OCI-LY1 (cell line): ENCODE measurements at regions not wholly inside any gene's neighbourhood (a gene's known extent, or its start where the extent isn't known, plus 50 kb on each side); places are given as distances from the start of the nearest gene placed in this dataset.

Source experiments
- H2AFZ ChIP-seq: fragments of 200-600 bp; sonication (generic), shearing (Covaris generic); 2 replicates; pipeline ENCODE4 v1.6.0; 2014; ENCODE audit warnings: antibody characterized with exemption, mild to moderate bottlenecking, low read length
- H3F3A ChIP-seq: fragments of 200-600 bp; sonication (generic), shearing (Covaris generic); 2 replicates; pipeline ENCODE4 v1.6.0; 2014; ENCODE audit warnings: mild to moderate bottlenecking, antibody characterized with exemption, low read length, moderate library complexity; ENCODE audit not compliant: insufficient read depth
- H3K27ac ChIP-seq: fragments of 200-600 bp; sonication (generic); 2 replicates; pipeline ENCODE4 v1.5.1; 2014; ENCODE audit warnings: low read length, mixed run types, mild to moderate bottlenecking, low read depth; ENCODE audit not compliant: poor library complexity, severe bottlenecking
- H3K27me3 ChIP-seq: fragments of 200-600 bp; sonication (generic); 2 replicates; pipeline ENCODE4 v1.6.0; 2014; ENCODE audit warnings: antibody characterized with exemption, mild to moderate bottlenecking, low read length, moderate library complexity; ENCODE audit not compliant: insufficient read depth
- H3K36me3 ChIP-seq: fragments of 200-600 bp; sonication (generic); 2 replicates; pipeline ENCODE4 v1.6.1; 2014; ENCODE audit warnings: mild to moderate bottlenecking, antibody characterized with exemption, low read length, moderate library complexity, mixed read lengths; ENCODE audit not compliant: insufficient read depth
- H3K4me1 ChIP-seq: fragments of 200-600 bp; sonication (generic); 2 replicates; pipeline ENCODE4 v1.5.1; 2014; ENCODE audit warnings: mild to moderate bottlenecking, low read length, moderate library complexity; ENCODE audit not compliant: insufficient read depth, severe bottlenecking
- H3K4me2 ChIP-seq: fragments of 200-600 bp; sonication (generic), shearing (Covaris generic); 2 replicates; pipeline ENCODE4 v1.6.1; 2014; ENCODE audit warnings: low read length
- H3K4me3 ChIP-seq: fragments of 200-600 bp; sonication (generic); 2 replicates; pipeline ENCODE4 v1.5.1; 2014; ENCODE audit warnings: low read length, low read depth, mild to moderate bottlenecking, mixed read lengths; ENCODE audit not compliant: poor library complexity, severe bottlenecking
- H3K79me2 ChIP-seq: fragments of 200-600 bp; shearing (Covaris generic); 2 replicates; pipeline ENCODE4 v1.6.1; 2016; ENCODE audit warnings: mixed run types, low read length, mixed read lengths; ENCODE audit not compliant: insufficient read depth
- H3K9ac ChIP-seq: fragments of 200-600 bp; sonication (generic), shearing (Covaris generic); 2 replicates; pipeline ENCODE4 v1.6.1; 2014; ENCODE audit warnings: mild to moderate bottlenecking, low read length, mixed read lengths
- H3K9me2 ChIP-seq: fragments of 200-600 bp; sonication (generic), shearing (Covaris generic); 2 replicates; pipeline ENCODE4 v1.6.1; 2014; ENCODE audit warnings: low read depth, mild to moderate bottlenecking, low read length, mixed read lengths
- H3K9me3 ChIP-seq: fragments of 200-600 bp; shearing (Covaris generic); 2 replicates; pipeline ENCODE4 v1.6.1; 2014; ENCODE audit warnings: low read length, mixed read lengths
- H4K20me1 ChIP-seq: fragments of 200-600 bp; sonication (generic), shearing (Covaris generic); 2 replicates; pipeline ENCODE4 v1.6.0; 2016; ENCODE audit warnings: mild to moderate bottlenecking, low read length; ENCODE audit not compliant: insufficient read depth
- CTCF ChIP-seq: fragments of 200-600 bp; sonication (generic), shearing (Covaris generic); IDR thresholded peaks from 2 replicates; pipeline ENCODE4 v1.5.1; 2017; ENCODE audit warnings: mild to moderate bottlenecking, antibody characterized with exemption, low read length, moderate library complexity, mixed read lengths
- EZH2 ChIP-seq: fragments of 200-600 bp; sonication (generic), shearing (Covaris generic); IDR thresholded peaks from 2 replicates; pipeline ENCODE4 v1.8.0; 2017; ENCODE audit warnings: borderline replicate concordance, mixed run types, mild to moderate bottlenecking, antibody characterized with exemption, low read length, moderate library complexity, mixed read lengths

GRCh38 chr16:86038926-86039310 lies 140.0 kb downstream of the IRF8 start:
- no peak overlapping the region for H3K4me2 ChIP-seq
- H2AFZ ChIP-seq: no peak overlapping the region

GRCh38 chr16:86039606-86040005 lies 140.6 kb downstream of the IRF8 start:
- H3K4me3 ChIP-seq: no peak overlapping the region
- no peaks in the 10 kb centered on the region for H4K20me1 ChIP-seq
- no peaks in the 10 kb centered on the region for H3K9me2 ChIP-seq
- no peaks in the 10 kb centered on the region for H3K9me3 ChIP-seq
- H3K27ac ChIP-seq: no peak overlapping the region
- no peaks in the 10 kb centered on the region for H3K79me2 ChIP-seq
- no peak overlapping the region for H3K9ac ChIP-seq
- H3K4me1 ChIP-seq: no peaks in the 10 kb centered on the region
- TF ChIP-seq CTCF (no peak), EZH2 (no peak)
- no peak overlapping the region for H3K4me2 ChIP-seq
- no peaks in the 10 kb centered on the region for H3F3A ChIP-seq
- H3K27me3 ChIP-seq: peaks cover 3% of the 10 kb centered on the region; the same call in 1 of the 2 replicates
- no peak overlapping the region for H2AFZ ChIP-seq
- no peaks in the 10 kb centered on the region for H3K36me3 ChIP-seq

More at GRCh38 chr16:86038926-86039310, 140.0 kb downstream of the IRF8 start:
- no peaks in the 10 kb centered on the region for H3F3A ChIP-seq
- no peaks in the 10 kb centered on the region for H3K4me1 ChIP-seq
- no peaks in the 10 kb centered on the region for H4K20me1 ChIP-seq
- no peaks in the 10 kb centered on the region for H3K9me3 ChIP-seq
- no peak overlapping the region for H3K27ac ChIP-seq
- TF ChIP-seq EZH2: no peak
- TF ChIP-seq CTCF: no peak
- H3K9ac ChIP-seq: no peak overlapping the region
- no peaks in the 10 kb centered on the region for H3K9me2 ChIP-seq
- H3K79me2 ChIP-seq: no peaks in the 10 kb centered on the region
- peaks cover 3% of the 10 kb centered on the region; the same call in 1 of the 2 replicates for H3K27me3 ChIP-seq
- no peaks in the 10 kb centered on the region for H3K36me3 ChIP-seq
- no peak overlapping the region for H3K4me3 ChIP-seq

DNA sequence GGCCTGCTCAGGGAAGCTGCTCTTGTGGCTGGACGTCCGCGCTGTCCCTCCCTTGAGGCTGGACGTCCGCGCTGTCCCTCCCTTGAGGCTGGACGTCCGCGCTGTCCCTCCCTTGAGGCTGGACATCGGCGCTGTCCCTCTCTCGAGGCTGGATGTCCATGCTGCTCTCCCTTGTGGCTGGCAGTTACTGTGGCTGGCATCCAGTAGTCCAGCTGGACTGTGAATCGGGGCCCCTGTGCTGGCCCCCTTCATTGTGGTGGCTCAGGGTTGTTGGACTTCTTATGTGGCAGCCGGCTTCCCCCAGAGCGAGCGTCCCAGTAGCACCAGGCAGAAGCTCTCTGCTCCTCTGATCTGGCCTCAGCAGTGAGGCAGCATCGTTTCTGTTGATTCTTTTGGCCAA lies 141.5 kb downstream of the IRF8 start:
- no peak for TF ChIP-seq CTCF
- TF ChIP-seq EZH2: no peak
- H3K4me2 ChIP-seq: no peak overlapping the region

More for the DNA sequence above, 141.5 kb downstream of the IRF8 start:
- Histone ChIP-seq H3K36me3 (no peaks in the 10 kb centered on the region), H3K4me3 (no peak overlapping the region), H3K4me1 (no peaks in the 10 kb centered on the region), H4K20me1 (no peaks in the 10 kb centered on the region), H3K79me2 (no peaks in the 10 kb centered on the region), H3K9ac (no peak overlapping the region), H3K27me3 (peaks cover 3% of the 10 kb centered on the region; the same call in 1 of the 2 replicates), H3F3A (no peaks in the 10 kb centered on the region), H3K27ac (no peak overlapping the region), H3K9me2 (no peaks in the 10 kb centered on the region), H2AFZ (no peak overlapping the region), H3K9me3 (no peaks in the 10 kb centered on the region)
